ENCODE measurements at regions not wholly inside any gene's neighbourhood (a gene's known extent, or its start where the extent isn't known, plus 50 kb on each side); places are given as distances from the start of the nearest gene placed in this dataset.

GRCh38 chrX:13102636-13103035 is 58.2 kb upstream of the FAM9C start:
- H3K4me3 ChIP-seq (replicated peaks in 1 of 2; ENCODE audit: low read depth in 2 of 2, low read length in 2 of 2): no peak overlapping the region
- TF ChIP-seq CTCF (IDR thresholded peaks at IDR 0.05; ENCODE audit: low read depth, low read length): no peak
- DNase-seq (ENCODE audit: low read depth in 2 of 2): peak in 1 of 2 donors; percentile 56

GRCh38 chrX:13101441-13102139 is 57.2 kb upstream of the FAM9C start:
- DNase-seq (ENCODE audit: low read depth in 2 of 2): peak; percentile 91 to 94
- TF ChIP-seq CTCF (IDR thresholded peaks at IDR 0.05; ENCODE audit: low read depth, low read length): no peak

GRCh38 chrX:13099121-13099520 is 54.7 kb upstream of the FAM9C start:
- TF ChIP-seq CTCF (IDR thresholded peaks at IDR 0.05; ENCODE audit: low read depth, low read length): no peak
- H3K4me3 ChIP-seq (replicated peaks in 1 of 2; ENCODE audit: low read depth in 2 of 2, low read length in 2 of 2): no peak overlapping the region
- DNase-seq (ENCODE audit: low read depth in 2 of 2): peak; percentile 30 to 70

More at GRCh38 chrX:13101441-13102139, 57.2 kb upstream of the FAM9C start:
- H3K4me3 ChIP-seq (replicated peaks in 1 of 2; ENCODE audit: low read depth in 2 of 2, low read length in 2 of 2): no peak overlapping the region

- no peak for DNase-seq (ENCODE audit: low read depth in 2 of 2)
- TF ChIP-seq CTCF (IDR thresholded peaks at IDR 0.05; ENCODE audit: low read depth, low read length): no peak
- H3K4me3 ChIP-seq (replicated peaks in 1 of 2; ENCODE audit: low read depth in 2 of 2, low read length in 2 of 2): no peak overlapping the region
These were observed 52.3 kb upstream of the FAM9C start for GRCh38 chrX:13096728-13097127.

GRCh38 chrX:13094828-13095341 is 50.5 kb upstream of the FAM9C start:
- H3K4me3 ChIP-seq (replicated peaks in 1 of 2; ENCODE audit: low read depth in 2 of 2, low read length in 2 of 2): no peak overlapping the region
- no peak for TF ChIP-seq CTCF (IDR thresholded peaks at IDR 0.05; ENCODE audit: low read depth, low read length)
- DNase-seq (ENCODE audit: low read depth in 2 of 2): peak in 1 of 2 donors; percentile 66

- no peak for TF ChIP-seq CTCF (IDR thresholded peaks at IDR 0.05; ENCODE audit: low read depth, low read length)
- H3K4me3 ChIP-seq (replicated peaks in 1 of 2; ENCODE audit: low read depth in 2 of 2, low read length in 2 of 2): no peak overlapping the region
- no peak for DNase-seq (ENCODE audit: low read depth in 2 of 2)
These were observed 50.0 kb upstream of the FAM9C start for GRCh38 chrX:13094374-13094773.

Measured in cardiac fibroblast (primary cell).